NCI-H2196 (cell line): ENCODE measurements at regions not wholly inside any gene's neighbourhood (a gene's known extent, or its start where the extent isn't known, plus 50 kb on each side); places are given as distances from the start of the nearest gene placed in this dataset.
"Not testable (repeated sequence)": the region's sequence is repeated elsewhere in the genome, so short reads cannot be mapped to it uniquely, and the experiment has no call there.

Experiments used
- DNase-seq: peaks from one replicate; lab custom pipeline; 2025; ENCODE audit not compliant: unreplicated experiment; lab: John Stamatoyannopoulos, UW

DNA sequence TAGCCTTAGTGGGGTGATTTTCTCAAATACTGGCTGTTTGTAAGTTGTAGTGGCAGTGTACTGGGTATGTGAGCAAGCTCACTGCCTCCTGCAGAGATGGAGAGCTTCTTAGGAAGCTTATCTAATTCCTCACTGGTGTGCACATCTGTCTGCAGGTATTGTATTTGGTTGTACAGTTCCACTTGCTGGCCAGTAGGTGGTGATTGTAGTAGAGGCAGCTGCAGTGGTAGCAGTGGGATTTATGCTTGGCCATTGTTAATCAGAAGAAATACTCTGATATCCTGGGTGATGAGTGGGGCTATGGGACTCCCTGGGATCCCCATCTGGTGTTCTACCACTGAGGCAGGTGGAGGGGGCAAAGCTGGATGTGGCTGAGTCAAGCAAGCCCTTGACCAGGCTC is 276.1 kb upstream of the SPAG17 start:
- no peak for DNase-seq

DNA sequence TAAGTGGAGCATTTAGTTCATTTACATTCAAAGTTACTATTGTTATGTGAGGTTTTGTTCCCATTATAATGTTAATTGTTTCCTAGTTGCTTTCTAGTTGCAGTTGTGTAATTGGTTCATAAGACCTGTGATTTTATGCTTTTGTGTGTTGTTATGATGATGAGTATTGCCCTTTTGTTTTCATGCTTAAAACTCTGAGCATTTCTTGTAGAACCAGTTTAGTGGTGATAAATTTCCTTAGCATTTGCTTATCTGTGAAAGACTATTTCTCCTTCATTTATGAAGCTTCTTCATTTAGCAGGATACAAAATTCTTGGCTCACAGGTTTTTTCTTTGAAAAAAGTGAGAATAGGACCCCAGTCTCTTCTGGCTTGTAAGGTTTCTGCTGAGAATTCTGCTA is 274.8 kb upstream of the SPAG17 start:
- no peak for DNase-seq

DNA sequence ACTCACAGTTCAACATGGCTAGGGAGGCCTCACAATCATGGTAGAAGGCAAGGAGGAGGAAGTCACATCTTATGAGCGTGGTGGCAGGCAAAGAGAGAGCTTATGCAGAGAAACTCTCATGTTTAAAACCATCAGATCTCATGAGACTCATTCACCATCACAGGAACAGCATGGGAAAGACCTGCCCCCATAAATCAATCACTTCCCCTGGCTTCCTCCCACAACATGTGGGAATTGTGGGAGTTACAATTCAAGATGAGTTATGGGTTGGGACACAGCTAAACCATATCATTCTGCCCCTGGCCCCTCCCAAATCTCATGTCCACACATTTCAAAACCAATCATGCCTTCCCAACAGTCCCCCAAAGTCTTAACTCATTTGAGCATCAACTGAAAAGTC is 268.8 kb upstream of the SPAG17 start:
- DNase-seq, result not testable (repeated sequence)

DNA sequence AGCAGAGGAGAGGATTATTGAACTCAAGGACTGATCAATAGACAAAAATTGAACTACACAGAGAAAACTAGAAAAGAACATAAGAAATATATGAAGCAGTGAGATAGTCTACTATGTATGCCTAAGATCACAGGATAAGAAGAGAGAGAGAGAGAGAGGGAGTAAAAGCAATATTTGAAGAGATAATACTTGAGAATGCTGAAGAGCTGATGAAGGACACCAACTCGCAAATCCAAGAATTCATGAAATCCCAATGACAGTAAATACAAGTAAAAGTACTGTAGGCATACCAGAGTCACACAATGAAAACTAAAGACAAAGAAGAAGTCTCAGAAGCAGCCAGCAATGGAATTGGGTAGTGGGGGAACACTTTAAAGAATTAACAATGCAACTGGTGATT is 260.1 kb upstream of the SPAG17 start:
- no peak for DNase-seq

DNA sequence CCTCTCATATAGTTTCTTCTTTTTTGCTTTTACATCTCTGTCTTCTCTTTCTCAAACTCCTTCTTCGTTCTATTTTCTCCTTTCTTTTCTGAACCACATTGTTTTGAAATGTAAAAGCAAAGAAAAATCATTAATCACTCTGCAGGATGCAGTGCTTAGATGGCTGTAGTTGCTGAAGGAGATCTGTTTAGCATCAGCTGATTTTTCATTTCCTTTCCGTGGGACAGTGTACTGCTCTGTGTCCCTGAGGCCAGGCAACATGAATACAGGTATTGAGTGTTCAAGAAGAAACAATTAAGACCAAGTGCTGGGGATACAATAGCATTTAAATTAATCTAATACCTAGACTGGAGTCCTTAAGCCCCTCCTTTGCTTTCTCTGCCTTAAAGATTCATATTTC is 257.2 kb upstream of the SPAG17 start:
- no peak for DNase-seq

DNA sequence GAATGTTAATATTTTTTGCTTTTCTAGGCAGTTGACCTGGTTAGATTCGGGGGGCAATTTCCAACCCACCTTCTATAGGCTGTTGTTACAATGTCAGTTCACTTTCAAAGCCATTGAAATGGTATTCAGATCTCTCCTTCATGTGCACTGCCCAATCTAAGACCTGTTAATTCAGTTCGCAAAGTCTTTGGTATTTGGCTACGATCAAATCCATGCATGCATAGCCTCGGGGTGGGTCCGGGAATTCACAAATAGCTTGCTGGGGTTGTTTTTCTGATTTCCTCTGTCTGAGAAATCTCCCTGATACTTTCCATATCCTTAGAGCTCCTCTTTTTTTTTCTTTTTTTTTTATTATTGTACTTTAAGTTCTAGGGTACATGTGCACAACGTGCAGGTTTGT is 252.6 kb upstream of the SPAG17 start:
- no peak for DNase-seq

DNA sequence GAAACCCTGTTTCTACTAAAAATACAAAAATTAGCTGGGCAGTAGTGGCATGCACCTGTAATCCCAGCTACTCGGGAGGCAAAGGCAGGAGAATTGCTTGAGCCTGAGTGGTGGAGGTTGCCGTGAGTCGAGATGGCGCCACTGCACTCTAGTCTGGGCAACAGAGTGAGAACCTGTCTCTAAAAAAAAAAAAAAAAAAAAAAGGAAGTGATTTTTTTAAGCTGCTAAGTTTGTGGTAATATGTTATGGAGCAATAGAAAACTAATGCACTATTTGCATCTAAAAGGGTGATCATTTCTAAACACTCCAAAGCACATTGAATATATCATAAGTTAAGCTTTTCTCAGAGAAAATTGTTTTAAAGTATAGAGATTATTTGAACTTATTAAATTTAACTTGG is 244.8 kb upstream of the SPAG17 start:
- DNase-seq, result no peak

DNA sequence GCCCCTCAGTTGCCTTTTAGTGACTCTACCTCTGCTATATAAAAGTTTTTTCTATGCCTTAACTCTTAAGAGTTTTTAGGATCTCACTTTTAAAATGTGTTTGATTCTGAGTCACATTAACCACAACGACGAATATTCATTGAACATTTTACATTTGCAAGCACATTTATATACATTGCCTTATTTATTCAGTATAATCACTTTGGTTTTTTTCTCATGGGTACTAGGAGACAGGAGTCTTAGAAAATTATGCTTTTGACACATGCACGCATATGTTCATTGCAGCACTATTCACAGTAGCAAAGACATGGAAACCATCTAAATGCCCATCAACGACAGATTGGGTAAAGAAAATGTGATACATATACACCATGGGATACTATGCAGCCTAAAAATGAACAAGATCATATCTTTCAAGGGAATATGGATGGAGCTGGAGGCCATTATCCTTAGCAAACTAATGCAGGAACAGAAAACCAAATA is 236.9 kb upstream of the SPAG17 start:
- no peak for DNase-seq

DNA sequence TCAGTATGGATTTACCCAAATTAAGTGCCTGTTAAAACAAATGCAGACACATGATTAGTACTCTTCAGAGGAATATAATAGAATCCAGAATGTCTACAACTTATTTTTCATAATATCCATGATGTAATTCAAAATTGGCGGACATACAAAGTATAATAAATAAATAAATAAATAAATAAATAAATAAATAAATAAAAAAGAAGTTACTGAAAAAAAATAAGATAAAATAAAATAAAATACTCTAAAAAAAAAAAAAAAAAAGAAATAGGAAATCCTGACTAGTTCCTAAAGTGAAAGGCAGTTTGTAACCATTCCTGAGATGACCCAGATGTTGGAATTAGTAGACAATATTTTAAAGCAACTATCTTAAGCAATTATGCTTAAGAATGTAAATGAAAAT is 219.0 kb upstream of the SPAG17 start:
- DNase-seq, result no peak

DNA sequence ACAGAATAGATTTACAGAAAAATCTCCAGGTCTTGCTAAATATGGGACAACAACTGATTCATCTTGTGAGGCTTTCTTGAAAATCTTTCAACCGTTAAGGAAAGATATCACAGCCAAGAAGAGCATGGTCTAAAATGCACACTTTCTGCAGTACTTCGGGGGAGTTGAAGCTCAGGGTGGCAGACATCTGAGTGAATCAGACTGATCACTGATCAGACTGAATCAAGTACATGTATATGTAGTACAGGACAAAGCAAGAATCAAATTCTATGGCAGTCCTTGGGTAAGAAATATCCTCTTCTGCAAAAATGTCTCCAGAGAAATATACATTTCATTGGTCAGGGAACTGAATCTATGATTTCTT is 212.4 kb upstream of the SPAG17 start:
- DNase-seq, result no peak

DNA sequence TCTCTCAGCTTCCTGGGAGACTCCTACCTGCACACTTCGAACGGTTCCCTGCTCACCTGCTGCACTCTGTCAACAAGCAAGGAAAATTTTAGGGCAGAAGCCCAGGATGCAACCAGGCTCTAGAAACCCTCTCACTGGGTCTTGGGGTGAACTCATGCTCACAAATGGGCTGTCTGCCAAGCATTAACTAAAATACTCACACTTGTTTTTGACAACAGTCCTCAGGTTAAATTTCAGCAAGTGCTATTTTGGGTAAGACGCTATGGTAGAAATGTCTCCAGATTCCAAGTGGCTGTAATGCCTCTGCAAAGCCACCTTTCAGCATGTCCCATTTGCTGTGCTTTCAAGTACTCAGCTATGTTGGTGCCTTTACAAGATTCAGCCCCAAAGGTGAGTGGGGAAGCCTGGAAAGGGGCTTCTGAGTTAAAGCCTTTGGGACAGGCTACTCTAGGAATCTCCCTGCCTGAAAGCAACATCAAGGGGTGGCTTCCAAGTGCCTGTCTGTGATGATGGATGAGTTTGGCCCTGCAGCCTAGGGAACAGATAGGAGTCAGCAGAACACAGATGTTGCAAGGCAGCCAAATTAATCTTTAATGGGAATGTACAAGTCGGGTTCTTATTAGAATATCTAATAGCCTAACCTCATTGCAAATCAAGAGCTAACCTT is 211.9 kb upstream of the SPAG17 start:
- no peak for DNase-seq

DNA sequence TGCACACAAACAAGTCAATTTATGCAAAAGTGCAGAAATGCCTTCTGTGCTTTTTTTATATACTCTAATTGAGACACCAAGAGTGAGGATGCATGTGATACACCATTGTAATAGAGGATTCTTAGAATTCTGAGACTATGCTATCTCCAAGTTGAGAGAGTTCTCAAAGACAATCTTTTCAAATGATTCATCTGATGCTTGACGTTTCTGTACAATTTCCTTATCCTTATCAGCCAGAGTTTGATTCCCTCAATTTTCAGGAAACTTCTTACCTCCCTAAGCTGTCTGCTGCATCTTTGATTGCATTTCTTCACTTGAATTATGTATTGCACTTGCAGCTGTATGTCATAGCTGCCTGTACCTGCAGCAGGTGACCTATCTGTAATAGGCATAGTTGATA is 211.3 kb upstream of the SPAG17 start:
- DNase-seq, result no peak

DNA sequence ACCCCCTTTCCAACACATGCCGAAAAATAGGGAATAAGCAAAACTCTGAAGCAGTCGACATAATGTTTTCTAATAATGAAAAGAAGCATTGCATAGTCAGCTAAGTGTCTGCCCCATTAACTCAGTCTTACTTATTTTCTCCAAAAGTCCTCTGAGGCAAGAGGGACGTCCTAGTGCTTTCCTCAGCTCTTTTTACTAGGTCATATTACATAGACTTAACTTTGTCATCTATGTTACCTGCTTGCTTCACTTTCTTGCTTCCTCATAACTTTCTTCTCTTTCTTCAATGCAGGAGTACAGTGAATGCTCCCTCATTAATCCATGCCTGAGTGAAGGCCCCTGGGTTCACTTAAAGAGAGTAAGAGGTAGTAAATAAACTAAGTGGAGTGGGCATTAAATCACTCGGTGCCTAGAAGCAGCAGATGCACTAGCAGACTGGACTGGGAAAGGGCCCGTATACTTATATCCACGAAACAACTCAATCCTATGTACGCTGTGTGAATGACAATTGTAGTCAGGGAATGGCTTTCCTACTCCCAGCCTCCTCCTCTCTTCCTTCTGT is 210.5 kb upstream of the SPAG17 start:
- DNase-seq, result no peak

DNA sequence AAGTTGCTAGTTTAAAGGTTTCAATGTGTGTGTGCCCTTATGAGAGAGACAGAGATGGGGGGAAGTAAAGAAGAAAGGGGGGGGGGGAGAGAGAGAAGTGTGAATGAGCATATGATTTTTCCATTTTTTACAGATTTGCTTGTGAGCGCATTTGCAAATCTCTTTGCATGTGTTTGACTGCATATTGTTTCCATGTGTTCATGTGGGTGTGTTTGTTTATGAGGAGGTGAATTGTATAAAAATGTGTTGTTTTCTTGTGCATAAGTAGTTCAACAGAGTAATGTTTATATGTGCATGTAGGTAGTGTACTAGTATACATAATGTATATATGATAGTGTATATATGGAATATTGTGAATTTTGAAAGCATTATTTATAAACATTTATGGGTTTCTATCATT is 205.9 kb upstream of the SPAG17 start:
- DNase-seq, result no peak

DNA sequence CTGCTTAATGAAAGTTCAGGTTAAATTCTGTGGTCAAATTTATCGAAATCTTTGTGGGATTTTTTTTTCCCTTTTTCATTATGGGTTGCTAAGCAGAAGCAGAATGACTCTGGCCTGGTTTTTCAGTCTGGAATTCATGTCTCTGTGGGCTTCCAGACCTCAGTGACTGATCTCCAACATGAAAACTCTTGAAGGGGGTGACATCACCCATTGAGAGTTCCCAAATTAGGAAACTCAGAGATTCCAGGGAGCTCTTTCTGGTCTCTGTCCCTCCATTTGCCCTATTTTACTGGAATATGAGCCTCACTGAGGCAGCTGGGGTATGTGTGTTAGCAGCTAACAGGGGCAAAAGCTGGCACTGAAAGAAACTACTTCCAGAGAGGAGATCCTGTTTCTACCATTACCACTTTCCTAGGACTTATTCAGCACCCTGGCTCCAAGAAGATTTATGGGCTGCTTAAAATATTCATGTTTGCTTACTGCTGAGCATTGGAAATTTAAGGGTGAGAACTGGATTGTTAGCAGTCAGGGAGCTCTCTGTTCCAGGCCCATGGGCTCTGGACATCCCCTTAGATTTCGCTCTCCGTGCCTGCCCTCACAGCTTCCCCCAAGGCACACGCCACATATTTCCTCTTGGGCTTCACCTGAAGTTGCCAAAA is 203.4 kb upstream of the SPAG17 start:
- no peak for DNase-seq

DNA sequence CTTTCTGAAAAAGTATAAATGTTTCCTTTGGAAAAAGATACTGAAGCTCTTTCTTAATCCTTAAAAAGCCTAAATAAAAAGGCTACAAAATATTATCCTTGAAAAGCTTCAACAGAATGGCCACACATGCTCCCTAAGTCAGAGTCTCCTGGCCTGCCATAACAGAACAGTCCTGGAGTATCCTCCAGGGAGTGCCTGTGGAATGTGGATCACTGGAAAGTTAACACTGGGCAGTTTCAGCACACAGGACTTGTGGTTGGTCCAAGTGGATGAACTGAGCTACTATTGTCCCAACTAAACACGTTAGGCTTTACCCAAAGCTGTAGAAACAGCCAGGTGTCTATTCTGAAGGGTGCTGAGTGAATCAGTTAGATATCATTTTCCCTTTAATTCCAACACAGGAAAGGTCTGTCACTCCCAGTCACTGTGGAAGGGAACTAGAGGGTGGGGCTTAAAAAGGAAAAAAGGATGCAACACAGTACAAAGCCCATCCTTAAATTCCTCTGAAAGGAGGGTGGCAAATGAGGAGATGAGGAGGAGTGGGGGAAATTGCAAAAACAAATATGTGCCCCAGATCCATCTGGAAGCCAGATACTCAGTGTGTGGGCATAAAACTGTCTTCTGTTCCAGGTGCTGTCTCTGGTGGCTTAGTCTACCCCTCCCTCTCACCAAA is 196.3 kb upstream of the SPAG17 start:
- no peak for DNase-seq

DNA sequence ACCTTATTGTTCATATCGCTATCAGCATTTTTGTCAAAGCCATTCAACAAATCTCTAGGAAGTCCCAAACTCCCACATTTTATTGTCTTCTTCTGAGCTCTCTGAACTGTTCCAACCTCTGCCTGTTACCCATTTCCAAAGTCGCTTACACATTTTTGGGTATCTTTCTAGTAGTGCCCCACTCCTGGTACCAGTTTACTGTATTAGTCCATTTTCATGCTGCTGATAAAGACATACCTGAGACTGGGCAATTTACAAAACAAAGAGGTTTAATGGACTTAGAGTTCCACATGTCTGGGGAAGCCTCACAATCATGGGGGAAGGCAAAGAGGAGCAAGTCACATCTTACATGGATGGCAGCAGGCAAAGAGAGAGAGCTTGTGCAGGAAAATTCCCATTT is 192.2 kb upstream of the SPAG17 start:
- not testable (repeated sequence) for DNase-seq

DNA sequence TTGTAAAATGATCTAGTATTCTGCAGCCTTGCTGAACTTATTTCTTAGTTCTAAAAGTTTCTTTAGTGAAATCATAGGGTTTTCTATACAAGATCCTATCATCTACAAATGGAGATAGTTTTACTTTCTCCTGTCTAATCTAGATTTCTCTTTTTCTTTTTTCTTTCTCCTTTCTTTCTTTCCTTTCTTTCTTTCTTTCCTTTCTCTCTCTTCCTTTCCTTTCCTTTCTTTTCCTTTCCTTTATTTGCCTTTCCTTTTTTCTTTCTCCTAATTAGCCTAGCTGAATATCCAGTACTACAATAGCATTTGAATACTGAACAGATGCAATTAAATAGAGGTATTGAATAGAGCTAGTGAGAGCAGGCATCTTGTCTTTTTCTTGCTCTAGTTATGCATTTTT is 186.6 kb upstream of the SPAG17 start:
- DNase-seq, result no peak

DNA sequence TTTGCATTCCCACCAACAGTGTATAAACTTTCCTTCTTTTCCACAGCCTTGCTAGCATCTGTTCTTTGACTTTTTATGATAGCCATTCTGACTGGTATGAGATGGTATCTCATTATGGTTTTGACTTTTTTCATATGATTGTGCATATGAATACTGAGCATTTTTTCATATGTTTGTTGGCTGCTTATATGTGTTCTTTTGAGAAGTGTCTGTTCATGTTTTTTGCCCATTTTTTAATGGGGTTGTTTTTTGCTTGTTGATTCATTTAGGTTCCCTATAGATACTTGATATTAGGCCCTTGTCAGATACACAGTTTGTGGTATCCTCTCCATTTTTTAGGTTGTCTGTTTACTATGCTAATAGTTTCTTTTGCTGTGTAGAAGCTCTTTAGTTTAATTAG is 185.8 kb upstream of the SPAG17 start:
- no peak for DNase-seq

DNA sequence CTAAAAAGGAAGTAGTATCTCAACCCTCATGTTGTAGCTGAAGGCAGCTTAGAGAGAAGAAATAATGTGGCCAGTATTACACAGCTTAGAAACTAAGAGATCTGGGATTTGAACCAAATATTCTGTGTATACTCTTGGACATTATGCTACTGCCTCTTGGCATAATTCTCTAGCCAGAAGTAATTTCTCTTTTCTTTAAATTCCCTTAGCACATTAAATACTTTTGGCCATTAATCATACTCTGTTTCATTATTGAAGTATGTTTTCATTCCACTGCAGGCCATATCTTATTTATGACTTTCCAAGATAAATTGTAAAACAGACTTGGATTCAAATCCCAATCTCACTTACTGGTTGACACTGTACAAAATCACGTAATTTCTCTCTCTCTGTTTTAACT is 181.3 kb upstream of the SPAG17 start:
- no peak for DNase-seq

DNA sequence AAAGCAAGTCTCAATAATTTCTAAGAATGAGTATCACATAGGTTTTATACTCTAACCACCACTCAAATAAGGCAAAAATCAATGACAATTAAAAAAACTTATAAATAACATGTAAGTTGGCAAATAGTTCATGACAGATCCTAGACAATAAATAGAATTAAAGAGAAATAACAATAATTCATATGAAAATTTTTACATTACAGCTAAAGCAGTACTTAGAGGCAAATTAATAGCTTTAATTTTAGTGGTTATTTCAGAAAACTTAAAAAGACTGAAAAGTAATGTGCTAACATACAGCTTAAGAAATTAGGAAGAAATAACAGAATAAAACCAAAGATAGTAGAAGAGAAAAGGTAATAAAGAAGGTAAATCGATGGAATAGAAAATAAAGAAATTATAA is 179.9 kb upstream of the SPAG17 start:
- no peak for DNase-seq

DNA sequence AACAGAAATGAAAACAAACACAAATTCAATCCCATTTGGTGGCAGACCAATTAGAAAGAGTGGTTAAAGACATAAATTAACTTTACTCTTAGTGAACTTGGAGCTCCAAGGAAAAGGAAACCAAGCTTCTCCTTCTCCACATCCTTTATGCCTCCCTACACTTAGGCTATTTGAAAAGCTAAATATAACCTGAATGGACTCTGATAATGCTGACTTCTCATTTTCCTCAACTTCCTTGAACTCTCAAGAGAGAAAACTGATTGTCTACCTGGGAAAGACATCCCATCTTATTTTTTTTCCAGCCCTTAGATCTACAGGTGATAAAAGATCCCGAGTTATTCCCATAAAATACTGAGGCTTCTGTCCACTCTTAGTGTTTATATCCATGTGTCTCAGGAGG is 178.4 kb upstream of the SPAG17 start:
- no peak for DNase-seq
